ENCODE measurements at regions not wholly inside any gene's neighbourhood (a gene's known extent, or its start where the extent isn't known, plus 50 kb on each side); places are given as distances from the start of the nearest gene placed in this dataset.
"Not testable (repeated sequence)": the region's sequence is repeated elsewhere in the genome, so short reads cannot be mapped to it uniquely, and the experiment has no call there.

- ATAC-seq (ENCODE audit: low FRiP score): no peak
- no peak for TF ChIP-seq CTCF (IDR thresholded peaks at IDR 0.05)
- no peak for DNase-seq (ENCODE audit: low spot score)
Measured at GRCh38 chr2:95709831-95710230, 118.0 kb downstream of the TRIM43 start.

DNA sequence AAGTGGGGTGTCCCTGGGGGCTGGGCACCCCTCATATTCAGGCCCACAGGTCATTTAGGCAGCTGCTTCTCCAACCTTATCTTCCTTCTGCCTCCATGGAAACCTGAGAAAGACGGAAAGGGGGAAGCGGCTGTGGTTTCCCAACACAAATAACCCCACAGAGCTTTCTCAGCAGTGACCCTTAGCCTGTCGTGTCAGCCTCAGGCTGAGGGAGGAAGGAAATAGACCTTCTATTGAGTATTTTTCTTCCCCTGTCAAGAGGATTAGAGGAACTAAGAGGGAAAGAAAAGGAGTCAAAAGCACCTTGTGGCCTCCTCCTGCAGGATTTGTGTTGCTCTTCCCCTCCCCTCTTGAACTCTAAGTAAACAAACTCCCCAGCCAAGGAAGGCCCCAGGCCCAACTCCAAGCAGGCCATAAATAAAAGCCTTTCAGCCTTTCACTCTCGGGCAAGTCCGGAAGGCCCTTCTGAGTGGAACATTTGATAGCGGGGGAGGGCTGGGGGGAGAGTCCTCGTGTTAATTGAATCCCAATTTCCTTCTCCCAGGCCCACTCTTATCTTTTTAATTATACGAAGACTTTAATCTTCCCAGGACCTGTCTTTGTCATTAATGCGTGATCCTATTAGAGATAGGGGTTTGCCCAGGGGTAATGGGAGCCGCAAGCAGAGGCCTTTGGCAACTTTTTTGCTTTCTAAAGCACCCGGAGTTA is 121.8 kb downstream of the TRIM43 start:
- not testable (repeated sequence) for DNase-seq (ENCODE audit: low spot score); ATAC-seq (ENCODE audit: low FRiP score)

DNA sequence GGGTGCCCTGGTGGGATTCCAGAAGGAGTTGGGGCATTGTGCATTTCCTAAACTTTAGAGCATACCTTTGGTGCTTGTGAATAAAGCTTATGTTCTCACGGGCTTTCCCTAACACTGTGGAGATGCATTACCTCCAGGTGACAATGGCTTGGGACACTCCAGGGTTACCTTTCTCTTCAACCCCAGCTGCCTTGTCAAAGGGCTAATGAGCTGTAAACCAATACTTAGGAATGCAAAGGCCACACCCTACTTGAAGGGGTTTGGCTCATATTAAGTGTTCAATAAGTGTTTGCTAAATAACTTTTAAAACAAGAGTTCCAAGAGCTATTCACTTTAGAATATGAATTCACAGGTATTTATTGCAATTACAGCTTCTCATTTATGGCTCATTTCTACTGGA is 122.6 kb downstream of the TRIM43 start:
- ATAC-seq (ENCODE audit: low FRiP score); DNase-seq (ENCODE audit: low spot score): not testable (repeated sequence)

GRCh38 chr2:95719473-95720060 is 127.8 kb downstream of the TRIM43 start:
- DNase-seq (ENCODE audit: low spot score): no peak
- no peak for ATAC-seq (ENCODE audit: low FRiP score)
- TF ChIP-seq CTCF (IDR thresholded peaks at IDR 0.05): no peak

GRCh38 chr2:95721726-95722125 is 129.9 kb downstream of the TRIM43 start:
- no peak for ATAC-seq (ENCODE audit: low FRiP score)
- TF ChIP-seq CTCF (IDR thresholded peaks at IDR 0.05): no peak
- DNase-seq (ENCODE audit: low spot score): no peak

DNA sequence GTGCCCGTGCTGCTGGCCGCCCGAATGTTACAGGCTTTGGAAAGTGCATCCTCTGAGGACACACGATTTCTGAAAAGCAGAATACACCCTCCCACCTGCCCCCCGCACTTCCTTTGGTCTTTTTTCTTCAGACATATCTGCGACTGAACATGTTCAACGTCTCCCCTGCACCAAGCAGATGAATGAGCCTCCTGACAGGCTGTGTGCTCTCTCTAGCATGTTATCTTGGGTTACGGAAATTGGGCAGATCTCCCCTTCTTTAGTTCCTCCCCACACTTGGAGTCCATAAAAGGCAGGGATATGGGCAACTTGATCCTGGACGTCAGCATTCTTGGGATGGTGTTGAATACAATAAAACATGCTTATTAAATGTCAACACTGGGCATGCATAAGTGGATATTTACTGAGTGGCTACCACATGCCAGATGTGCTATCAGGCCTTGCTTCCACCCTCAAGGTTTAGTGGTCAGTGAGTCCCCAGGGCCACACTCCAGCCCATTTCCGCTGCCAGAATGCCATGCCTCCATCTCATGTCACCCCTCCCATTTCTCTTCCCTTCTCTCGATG is 130.4 kb downstream of the TRIM43 start:
- no peak for DNase-seq (ENCODE audit: low spot score)
- TF ChIP-seq CTCF (IDR thresholded peaks at IDR 0.05): no peak
- ATAC-seq (ENCODE audit: low FRiP score): no peak

DNA sequence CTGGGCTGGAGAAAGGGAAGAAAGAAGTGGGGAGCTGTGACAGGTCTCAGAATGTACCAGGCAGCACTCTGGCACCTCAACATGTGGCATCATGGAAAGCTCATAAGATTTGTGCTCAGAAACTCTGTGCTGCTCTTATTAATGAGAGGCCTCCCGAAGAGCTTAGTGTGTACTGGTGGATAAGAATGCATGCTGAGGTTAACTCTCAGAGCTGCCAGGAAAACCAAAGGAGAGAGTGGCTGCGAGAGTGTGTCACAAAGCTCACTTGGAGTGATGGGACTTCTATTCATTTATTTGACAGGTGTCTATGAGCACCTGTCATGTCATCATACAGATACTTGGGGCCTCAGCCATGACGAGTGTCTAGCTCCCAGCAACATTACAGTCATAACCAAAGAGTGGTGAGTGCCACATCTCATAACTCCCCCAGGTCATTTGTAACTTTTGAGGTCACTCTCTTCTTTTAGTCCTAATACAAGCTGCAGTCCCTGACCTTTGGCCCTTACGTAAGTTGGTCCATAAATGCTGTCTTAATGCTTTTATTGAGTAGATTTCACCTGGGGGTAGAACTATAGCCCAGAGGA is 131.9 kb downstream of the TRIM43 start:
- DNase-seq (ENCODE audit: low spot score); ATAC-seq (ENCODE audit: low FRiP score): not testable (repeated sequence)

GRCh38 chr2:95725191-95725590 is 133.4 kb downstream of the TRIM43 start:
- not testable (repeated sequence) for ATAC-seq (ENCODE audit: low FRiP score); DNase-seq (ENCODE audit: low spot score)

DNA sequence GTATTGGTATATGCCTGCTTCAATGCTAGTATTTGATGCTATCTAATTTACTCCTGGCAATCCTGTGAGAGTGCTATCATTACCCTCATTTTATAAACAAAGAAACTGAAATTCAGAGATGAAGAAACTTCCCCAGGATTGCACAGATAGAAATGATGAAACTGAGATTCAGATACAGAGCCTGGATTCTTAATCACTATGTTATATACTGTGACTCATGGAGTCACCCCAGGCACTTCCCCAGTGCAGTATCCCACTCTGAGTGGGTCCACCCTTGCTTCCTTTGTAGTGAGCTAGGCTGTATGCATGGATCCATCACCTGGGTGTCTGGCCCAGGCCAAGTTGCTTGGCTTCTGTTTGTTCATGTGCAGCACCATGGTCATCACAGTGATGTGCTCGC is 133.9 kb downstream of the TRIM43 start:
- DNase-seq (ENCODE audit: low spot score); ATAC-seq (ENCODE audit: low FRiP score): not testable (repeated sequence)

- not testable (repeated sequence) for DNase-seq (ENCODE audit: low spot score); ATAC-seq (ENCODE audit: low FRiP score)
Measured at GRCh38 chr2:95727420-95727819, 135.6 kb downstream of the TRIM43 start.
